Neural crest cell (in vitro differentiated cells): ENCODE measurements at regions not wholly inside any gene's neighbourhood (a gene's known extent, or its start where the extent isn't known, plus 50 kb on each side); places are given as distances from the start of the nearest gene placed in this dataset.

Experiments
- DNase-seq: peaks from one replicate; pipeline ENCODE4 v3.0.0; 2021; ENCODE audit warnings: low read depth, mixed read lengths, low spot score
- H3K27ac Mint-ChIP-seq: one replicate; pipeline ENCODE4 v1.8.0; 2021; ENCODE audit warnings: mild to moderate bottlenecking, mixed read lengths; ENCODE audit not compliant: unreplicated experiment
- H3K27me3 Mint-ChIP-seq: 2 replicates; pipeline ENCODE4 v1.8.0; 2021; ENCODE audit warnings: low read depth, mild to moderate bottlenecking, mixed read lengths
- H3K36me3 Mint-ChIP-seq: 2 replicates; pipeline ENCODE4 v1.8.0; 2021; ENCODE audit warnings: low read depth, mild to moderate bottlenecking, mixed read lengths
- H3K4me1 Mint-ChIP-seq: 2 replicates; pipeline ENCODE4 v1.8.0; 2021; ENCODE audit warnings: mixed read lengths
- H3K4me3 Mint-ChIP-seq: one replicate; pipeline ENCODE4 v1.8.0; 2021; ENCODE audit warnings: mild to moderate bottlenecking, mixed read lengths
- H3K9me3 Mint-ChIP-seq: 2 replicates; pipeline ENCODE4 v1.8.0; 2021; ENCODE audit warnings: mixed read lengths
- TF ChIP-seq, protein P1 (sequence below): fragments of 200-600 bp; sonication (generic); conservative IDR thresholded peaks from 2 replicates; pipeline ENCODE4 v1.5.0; 2021; ENCODE audit warnings: antibody characterized with exemption, mild to moderate bottlenecking

DNA sequence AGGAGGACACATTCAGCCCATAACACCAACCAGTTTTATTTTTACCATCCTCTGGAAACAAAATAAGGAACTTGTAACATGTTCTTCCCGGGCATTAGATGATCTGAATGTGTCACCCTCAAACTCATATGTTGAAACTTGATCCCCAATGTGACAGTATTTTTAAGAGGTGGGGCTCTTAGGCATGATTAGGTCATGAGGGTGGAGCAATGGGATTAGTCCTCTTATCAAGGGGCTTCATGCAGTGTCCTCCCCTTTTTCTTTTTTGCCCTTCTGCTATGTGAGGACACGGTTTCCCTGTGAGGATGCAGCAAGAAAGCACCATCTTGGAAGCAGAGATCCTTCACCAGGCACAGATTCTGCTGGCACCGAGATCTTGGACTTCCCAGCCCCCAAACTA, 401.5 kb upstream of the TRIB2 start:
- Mint-ChIP-seq H3K27me3 (no peaks in the 10 kb centered on the region), H3K4me3 (no peak overlapping the region), H3K36me3 (no peaks in the 10 kb centered on the region), H3K4me1 (peaks cover 16% of the 10 kb centered on the region), H3K9me3 (no peaks in the 10 kb centered on the region), H3K27ac (no peak overlapping the region)
- no peak for DNase-seq
- TF ChIP-seq, protein P1, sequence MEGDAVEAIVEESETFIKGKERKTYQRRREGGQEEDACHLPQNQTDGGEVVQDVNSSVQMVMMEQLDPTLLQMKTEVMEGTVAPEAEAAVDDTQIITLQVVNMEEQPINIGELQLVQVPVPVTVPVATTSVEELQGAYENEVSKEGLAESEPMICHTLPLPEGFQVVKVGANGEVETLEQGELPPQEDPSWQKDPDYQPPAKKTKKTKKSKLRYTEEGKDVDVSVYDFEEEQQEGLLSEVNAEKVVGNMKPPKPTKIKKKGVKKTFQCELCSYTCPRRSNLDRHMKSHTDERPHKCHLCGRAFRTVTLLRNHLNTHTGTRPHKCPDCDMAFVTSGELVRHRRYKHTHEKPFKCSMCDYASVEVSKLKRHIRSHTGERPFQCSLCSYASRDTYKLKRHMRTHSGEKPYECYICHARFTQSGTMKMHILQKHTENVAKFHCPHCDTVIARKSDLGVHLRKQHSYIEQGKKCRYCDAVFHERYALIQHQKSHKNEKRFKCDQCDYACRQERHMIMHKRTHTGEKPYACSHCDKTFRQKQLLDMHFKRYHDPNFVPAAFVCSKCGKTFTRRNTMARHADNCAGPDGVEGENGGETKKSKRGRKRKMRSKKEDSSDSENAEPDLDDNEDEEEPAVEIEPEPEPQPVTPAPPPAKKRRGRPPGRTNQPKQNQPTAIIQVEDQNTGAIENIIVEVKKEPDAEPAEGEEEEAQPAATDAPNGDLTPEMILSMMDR: no peak

DNA sequence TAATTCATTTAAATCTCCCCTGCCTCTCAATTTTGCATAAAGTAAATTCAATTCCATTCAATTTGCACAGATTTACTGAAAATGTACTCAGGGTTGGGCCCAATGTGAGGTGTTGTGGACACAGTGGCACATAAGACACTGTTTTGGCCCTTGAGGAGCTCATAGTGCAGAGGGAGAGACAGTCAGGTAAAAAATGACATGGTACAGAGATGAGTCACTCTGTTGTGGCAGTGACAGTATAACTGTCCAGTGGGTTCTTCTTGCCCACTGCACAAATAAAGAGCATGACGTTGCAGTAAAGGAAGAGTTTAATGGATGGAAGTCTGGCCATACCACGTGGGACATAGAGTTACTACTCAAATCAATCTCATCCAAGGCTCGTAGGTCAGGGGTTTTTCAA, 400.3 kb upstream of the TRIB2 start:
- Mint-ChIP-seq H3K4me3 (no peak overlapping the region), H3K36me3 (no peaks in the 10 kb centered on the region), H3K27me3 (no peaks in the 10 kb centered on the region)

DNA sequence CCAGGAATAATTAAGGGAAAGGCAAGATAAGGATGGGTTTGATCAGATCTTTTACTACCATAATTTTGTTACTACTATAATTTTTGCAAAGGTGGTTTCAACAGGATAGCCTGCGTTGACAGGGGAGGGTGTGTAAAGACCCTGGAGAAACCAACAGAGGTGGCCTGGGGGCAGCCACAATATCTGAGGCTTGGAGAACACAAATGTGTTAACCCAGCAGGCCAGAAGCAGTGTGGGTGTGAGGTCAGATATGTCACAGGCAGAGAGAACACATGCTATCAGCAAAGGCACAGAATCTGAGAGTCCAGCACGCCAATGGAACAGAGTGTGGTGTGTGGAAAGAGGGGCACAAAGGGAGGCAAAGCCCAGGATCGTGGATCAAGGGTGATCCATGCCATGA, 399.4 kb upstream of the TRIB2 start:
- no peaks in the 10 kb centered on the region for H3K9me3 Mint-ChIP-seq
- H3K4me1 Mint-ChIP-seq: peaks cover 16% of the 10 kb centered on the region
- H3K36me3 Mint-ChIP-seq: no peaks in the 10 kb centered on the region
- DNase-seq: no peak
- no peaks in the 10 kb centered on the region for H3K27me3 Mint-ChIP-seq
- H3K27ac Mint-ChIP-seq: no peak overlapping the region
- TF ChIP-seq, protein P1: no peak
- no peak overlapping the region for H3K4me3 Mint-ChIP-seq

More for the DNA sequence above, 400.3 kb upstream of the TRIB2 start:
- Mint-ChIP-seq H3K4me1 (peaks cover 16% of the 10 kb centered on the region), H3K9me3 (no peaks in the 10 kb centered on the region), H3K27ac (no peak overlapping the region)
- TF ChIP-seq, protein P1: no peak
- no peak for DNase-seq

DNA sequence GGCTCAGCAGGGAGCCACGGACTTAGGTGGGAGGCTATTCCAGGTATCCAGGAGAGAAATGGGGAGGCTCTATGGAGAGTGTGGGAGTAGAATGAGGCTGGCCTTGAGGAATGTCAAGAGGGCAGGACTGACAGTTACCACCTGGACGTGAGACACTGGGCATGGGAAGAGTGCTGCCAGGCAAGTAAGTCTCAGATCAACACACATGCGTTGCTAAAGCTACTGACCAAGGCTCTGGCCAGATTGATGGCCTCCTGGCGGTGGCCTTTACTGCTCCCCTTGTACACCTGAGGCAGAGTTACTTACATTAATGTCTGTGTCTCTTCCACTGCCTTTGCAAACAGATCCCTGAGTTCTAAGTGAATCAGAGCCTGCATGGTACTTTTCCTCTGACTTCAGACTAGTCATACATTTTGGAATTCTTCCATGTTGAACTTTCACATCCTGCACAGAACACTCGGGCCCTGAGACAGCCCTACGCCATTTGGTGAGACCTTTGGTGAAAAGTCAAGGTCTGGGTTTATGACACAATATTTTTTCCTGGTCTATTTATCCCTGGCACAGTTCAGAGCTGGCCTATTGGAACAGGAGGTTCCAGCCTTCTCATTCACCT, 398.8 kb upstream of the TRIB2 start:
- no peak overlapping the region for H3K27ac Mint-ChIP-seq
- H3K27me3 Mint-ChIP-seq: no peaks in the 10 kb centered on the region
- H3K36me3 Mint-ChIP-seq: no peaks in the 10 kb centered on the region

DNA sequence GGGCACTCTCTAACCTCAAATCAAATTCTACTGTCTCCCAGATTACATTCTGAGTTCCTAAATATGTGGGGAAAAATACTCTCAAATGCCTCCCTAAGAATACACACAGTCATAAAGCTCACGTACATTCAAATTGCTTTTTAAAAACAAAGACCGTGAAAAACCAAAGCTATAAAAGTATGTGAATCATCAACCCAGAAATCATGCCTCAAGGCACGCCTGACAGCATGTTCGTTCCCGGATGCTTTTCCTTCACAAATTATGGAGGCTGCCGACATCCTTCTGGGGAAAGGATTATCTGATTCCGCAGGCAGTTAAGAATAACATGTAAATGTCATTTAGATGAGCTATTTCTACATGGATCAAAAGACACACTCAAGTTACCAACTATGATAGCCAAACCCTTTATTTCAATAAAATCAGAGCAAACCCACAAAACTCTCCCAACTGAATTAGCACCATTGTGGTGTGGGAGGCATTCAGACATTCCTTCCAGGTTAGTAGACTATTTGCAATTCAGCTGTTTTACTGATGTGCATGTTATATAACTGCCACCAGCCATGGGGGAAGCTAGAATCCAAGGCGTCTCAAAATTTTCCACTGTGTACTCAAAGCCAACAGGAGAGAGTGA, 398.2 kb upstream of the TRIB2 start:
- TF ChIP-seq, protein P1: no peak
- Mint-ChIP-seq H3K27ac (no peak overlapping the region), H3K4me1 (peaks cover 13% of the 10 kb centered on the region), H3K36me3 (no peaks in the 10 kb centered on the region), H3K4me3 (no peak overlapping the region), H3K27me3 (no peaks in the 10 kb centered on the region), H3K9me3 (no peaks in the 10 kb centered on the region)
- DNase-seq: no peak

More for the DNA sequence above, 398.8 kb upstream of the TRIB2 start:
- TF ChIP-seq, protein P1: no peak
- Mint-ChIP-seq H3K4me1 (peaks cover 16% of the 10 kb centered on the region), H3K4me3 (no peak overlapping the region), H3K9me3 (no peaks in the 10 kb centered on the region)
- no peak for DNase-seq
